Chondrocyte (in vitro differentiated cells): ENCODE measurements at regions not wholly inside any gene's neighbourhood (a gene's known extent, or its start where the extent isn't known, plus 50 kb on each side); places are given as distances from the start of the nearest gene placed in this dataset.
A peak's percentile ranks its signal among the peaks of the same experiment; 100 is the strongest.
"Not testable (repeated sequence)": the region's sequence is repeated elsewhere in the genome, so short reads cannot be mapped to it uniquely, and the experiment has no call there.

Experiments
- DNase-seq: peaks from one replicate; pipeline ENCODE4 v3.0.0; 2021; ENCODE audit warnings: mixed read lengths, low spot score
- H3K27ac Mint-ChIP-seq: one replicate; pipeline ENCODE4 v1.8.0; 2021; ENCODE audit warnings: mild to moderate bottlenecking, moderate library complexity, mixed read lengths; ENCODE audit not compliant: unreplicated experiment
- H3K27me3 Mint-ChIP-seq: 2 replicates; pipeline ENCODE4 v1.8.0; 2021; ENCODE audit warnings: low read depth, mixed read lengths
- H3K36me3 Mint-ChIP-seq: 2 replicates; pipeline ENCODE4 v1.8.0; 2021; ENCODE audit warnings: low read depth, mixed read lengths
- H3K4me1 Mint-ChIP-seq: 2 replicates; pipeline ENCODE4 v1.8.0; 2021; ENCODE audit warnings: low read depth, mild to moderate bottlenecking, mixed read lengths
- H3K4me3 Mint-ChIP-seq: one replicate; pipeline ENCODE4 v1.8.0; 2021; ENCODE audit warnings: mild to moderate bottlenecking, moderate library complexity, mixed read lengths; ENCODE audit not compliant: unreplicated experiment
- H3K9me3 Mint-ChIP-seq: 2 replicates; pipeline ENCODE4 v1.8.0; 2021; ENCODE audit warnings: low read depth, mixed read lengths
- CTCF ChIP-seq: fragments of 200-600 bp; sonication (generic); IDR thresholded peaks from 2 replicates; pipeline ENCODE4 v1.5.0; 2021; ENCODE audit warnings: antibody characterized with exemption, mild to moderate bottlenecking, moderate library complexity

GRCh38 chr4:104930298-104930697 is 216.4 kb upstream of the TET2 start:
- Mint-ChIP-seq H3K27me3 (peaks cover 16% of the 10 kb centered on the region), H3K4me3 (no peak overlapping the region), H3K9me3 (peaks cover 4% of the 10 kb centered on the region), H3K4me1 (no peaks in the 10 kb centered on the region), H3K27ac (no peak overlapping the region), H3K36me3 (no peaks in the 10 kb centered on the region)
- no peak for TF ChIP-seq CTCF
- no peak for DNase-seq

- H3K36me3 Mint-ChIP-seq, H3K4me3 Mint-ChIP-seq, H3K4me1 Mint-ChIP-seq, H3K9me3 Mint-ChIP-seq, H3K27ac Mint-ChIP-seq, DNase-seq: not testable (repeated sequence)
- H3K27me3 Mint-ChIP-seq, result peaks cover 14% of the 10 kb centered on the region
- TF ChIP-seq CTCF, result peak; percentile 35
Measured at GRCh38 chr4:104930745-104931736, 215.6 kb upstream of the TET2 start.

- no peak overlapping the region for H3K4me3 Mint-ChIP-seq
- DNase-seq, result no peak
- no peaks in the 10 kb centered on the region for H3K36me3 Mint-ChIP-seq
- H3K27me3 Mint-ChIP-seq, result peaks cover 3% of the 10 kb centered on the region
- H3K9me3 Mint-ChIP-seq, result peaks cover 4% of the 10 kb centered on the region
- no peak overlapping the region for H3K27ac Mint-ChIP-seq
- TF ChIP-seq CTCF, result no peak
- H3K4me1 Mint-ChIP-seq, result no peaks in the 10 kb centered on the region
Measured at GRCh38 chr4:104938624-104939023, 208.1 kb upstream of the TET2 start.

GRCh38 chr4:104940927-104941326 is 205.7 kb upstream of the TET2 start:
- Mint-ChIP-seq H3K27ac (no peak overlapping the region), H3K4me3 (no peak overlapping the region), H3K9me3 (no peaks in the 10 kb centered on the region), H3K36me3 (no peaks in the 10 kb centered on the region), H3K4me1 (no peaks in the 10 kb centered on the region), H3K27me3 (peaks cover 7% of the 10 kb centered on the region)
- DNase-seq, result no peak
- no peak for TF ChIP-seq CTCF

GRCh38 chr4:104941661-104942062 is 205.0 kb upstream of the TET2 start:
- Mint-ChIP-seq H3K27me3 (peaks cover 9% of the 10 kb centered on the region), H3K36me3 (no peaks in the 10 kb centered on the region), H3K27ac (no peak overlapping the region), H3K4me3 (no peak overlapping the region), H3K4me1 (no peaks in the 10 kb centered on the region), H3K9me3 (no peaks in the 10 kb centered on the region)
- DNase-seq, result no peak
- TF ChIP-seq CTCF, result no peak
